SK-N-MC (cell line): ENCODE measurements at regions not wholly inside any gene's neighbourhood (a gene's known extent, or its start where the extent isn't known, plus 50 kb on each side); places are given as distances from the start of the nearest gene placed in this dataset.

Source experiments
- EZH2 ChIP-seq: fragments of 200-600 bp; sonication (generic); IDR thresholded peaks from one replicate; pipeline ENCODE4 v1.6.1; 2017; ENCODE audit warnings: antibody characterized with exemption
- POLR2AphosphoS5 ChIP-seq: IDR thresholded peaks from 2 replicates; pipeline ENCODE4 v1.6.1; 2012; ENCODE audit warnings: mild to moderate bottlenecking, low read depth, low read length, borderline replicate concordance

DNA sequence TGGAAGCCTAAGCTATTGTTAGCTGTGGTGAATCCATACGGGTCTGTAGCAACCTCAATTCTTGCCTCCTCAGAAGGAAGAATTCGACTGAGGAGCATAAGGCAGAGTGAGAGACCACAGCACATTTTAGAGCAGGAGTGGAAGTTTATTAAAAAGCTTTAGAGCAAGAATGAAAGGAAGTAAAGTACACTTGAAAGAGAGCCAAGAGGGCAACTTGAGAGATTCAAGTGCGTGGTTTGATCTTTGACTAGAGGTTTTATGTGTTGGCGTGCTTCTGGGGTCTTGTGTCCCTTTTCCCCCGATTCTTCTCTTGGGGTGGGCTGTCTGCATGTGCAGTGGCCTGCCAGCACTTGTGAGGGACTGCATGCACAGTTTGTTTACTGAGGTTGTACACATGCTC lies 880.6 kb upstream of the INTU start:
- no peak for TF ChIP-seq EZH2
- no peak for TF ChIP-seq POLR2AphosphoS5
